NOMO-1 treated with dmso at 0.1 percent for 144 hours (cell line): ENCODE measurements at regions not wholly inside any gene's neighbourhood (a gene's known extent, or its start where the extent isn't known, plus 50 kb on each side); places are given as distances from the start of the nearest gene placed in this dataset.
"Not testable (repeated sequence)": the region's sequence is repeated elsewhere in the genome, so short reads cannot be mapped to it uniquely, and the experiment has no call there.

ENCODE experiments used
- DNase-seq: peaks from one replicate; lab custom pipeline; 2025; ENCODE audit not compliant: unreplicated experiment; lab: John Stamatoyannopoulos, UW

- DNase-seq: not testable (repeated sequence)
Measured at GRCh38 chr7:55705728-55706450, 133.6 kb upstream of the VOPP1 start.

GRCh38 chr7:55702831-55703230 lies 130.5 kb upstream of the VOPP1 start:
- not testable (repeated sequence) for DNase-seq

- DNase-seq: not testable (repeated sequence)
Measured at GRCh38 chr7:55699450-55699842, 127.1 kb upstream of the VOPP1 start.

GRCh38 chr7:55698607-55699449 lies 126.5 kb upstream of the VOPP1 start:
- not testable (repeated sequence) for DNase-seq

GRCh38 chr7:55695893-55696701 lies 123.8 kb upstream of the VOPP1 start:
- not testable (repeated sequence) for DNase-seq

- DNase-seq: not testable (repeated sequence)
Measured at GRCh38 chr7:55694484-55694883, 122.2 kb upstream of the VOPP1 start.

GRCh38 chr7:55688684-55689681 lies 116.7 kb upstream of the VOPP1 start:
- DNase-seq: not testable (repeated sequence)

GRCh38 chr7:55688261-55688660 lies 116.0 kb upstream of the VOPP1 start:
- not testable (repeated sequence) for DNase-seq

GRCh38 chr7:55687252-55687651 lies 115.0 kb upstream of the VOPP1 start:
- DNase-seq: not testable (repeated sequence)

GRCh38 chr7:55686771-55687170 lies 114.5 kb upstream of the VOPP1 start:
- not testable (repeated sequence) for DNase-seq

- DNase-seq: not testable (repeated sequence)
Measured at GRCh38 chr7:55683501-55683900, 111.2 kb upstream of the VOPP1 start.

GRCh38 chr7:55675589-55675988 lies 103.3 kb upstream of the VOPP1 start:
- not testable (repeated sequence) for DNase-seq

- DNase-seq: not testable (repeated sequence)
Measured at GRCh38 chr7:55673525-55673924, 101.2 kb upstream of the VOPP1 start.

- not testable (repeated sequence) for DNase-seq
Measured at GRCh38 chr7:55672084-55672483, 99.8 kb upstream of the VOPP1 start.

GRCh38 chr7:55657654-55658053 lies 85.4 kb upstream of the VOPP1 start:
- DNase-seq: no peak

- DNase-seq: no peak
Measured at GRCh38 chr7:55651057-55651456, 78.8 kb upstream of the VOPP1 start.

GRCh38 chr7:55649238-55649637 lies 76.9 kb upstream of the VOPP1 start:
- no peak for DNase-seq

GRCh38 chr7:55644567-55644966 lies 72.3 kb upstream of the VOPP1 start:
- DNase-seq: no peak

GRCh38 chr7:55642266-55642665 lies 70.0 kb upstream of the VOPP1 start:
- no peak for DNase-seq

GRCh38 chr7:55641811-55642210 lies 69.5 kb upstream of the VOPP1 start:
- DNase-seq: no peak
